ENCODE measurements at regions not wholly inside any gene's neighbourhood (a gene's known extent, or its start where the extent isn't known, plus 50 kb on each side); places are given as distances from the start of the nearest gene placed in this dataset.

DNA sequence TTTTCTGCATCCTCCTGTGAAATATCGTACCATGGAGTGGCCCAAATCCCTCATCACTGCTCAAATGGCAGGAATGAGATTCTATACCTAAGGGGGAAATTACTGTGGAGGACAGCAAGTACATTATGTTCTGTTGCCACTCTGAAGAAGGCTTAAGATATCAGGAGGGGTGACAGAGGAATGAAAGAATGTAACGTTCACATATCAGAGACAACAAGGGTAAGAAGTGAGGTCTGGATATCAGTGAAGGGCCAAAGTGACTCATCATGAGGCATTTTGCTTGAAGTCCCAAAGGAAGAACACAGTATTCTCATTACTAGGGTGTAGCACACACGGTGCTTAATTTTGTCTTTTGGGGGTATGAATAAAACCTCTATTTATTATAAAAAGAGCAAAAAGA, 71.5 kb upstream of the SLC13A1 start:
- TF ChIP-seq, protein P1, sequence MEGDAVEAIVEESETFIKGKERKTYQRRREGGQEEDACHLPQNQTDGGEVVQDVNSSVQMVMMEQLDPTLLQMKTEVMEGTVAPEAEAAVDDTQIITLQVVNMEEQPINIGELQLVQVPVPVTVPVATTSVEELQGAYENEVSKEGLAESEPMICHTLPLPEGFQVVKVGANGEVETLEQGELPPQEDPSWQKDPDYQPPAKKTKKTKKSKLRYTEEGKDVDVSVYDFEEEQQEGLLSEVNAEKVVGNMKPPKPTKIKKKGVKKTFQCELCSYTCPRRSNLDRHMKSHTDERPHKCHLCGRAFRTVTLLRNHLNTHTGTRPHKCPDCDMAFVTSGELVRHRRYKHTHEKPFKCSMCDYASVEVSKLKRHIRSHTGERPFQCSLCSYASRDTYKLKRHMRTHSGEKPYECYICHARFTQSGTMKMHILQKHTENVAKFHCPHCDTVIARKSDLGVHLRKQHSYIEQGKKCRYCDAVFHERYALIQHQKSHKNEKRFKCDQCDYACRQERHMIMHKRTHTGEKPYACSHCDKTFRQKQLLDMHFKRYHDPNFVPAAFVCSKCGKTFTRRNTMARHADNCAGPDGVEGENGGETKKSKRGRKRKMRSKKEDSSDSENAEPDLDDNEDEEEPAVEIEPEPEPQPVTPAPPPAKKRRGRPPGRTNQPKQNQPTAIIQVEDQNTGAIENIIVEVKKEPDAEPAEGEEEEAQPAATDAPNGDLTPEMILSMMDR (conservative IDR thresholded peaks at IDR 0.05; ENCODE audit: low read depth, low read length): no peak
- TF ChIP-seq EZH2 (IDR thresholded peaks at IDR 0.05; ENCODE audit: borderline replicate concordance, low read depth, low read length, poor library complexity, severe bottlenecking): no peak
